Keratinocyte (primary cell): ENCODE measurements at regions not wholly inside any gene's neighbourhood (a gene's known extent, or its start where the extent isn't known, plus 50 kb on each side); places are given as distances from the start of the nearest gene placed in this dataset.

Source experiments
- EZH2 ChIP-seq: IDR thresholded peaks from one replicate; pipeline ENCODE4 v1.6.1; 2012; ENCODE audit warnings: inconsistent platforms, mild to moderate bottlenecking, low read length, moderate library complexity
- TF ChIP-seq, protein P1 (sequence below), 3 experiments: IDR thresholded peaks in 1 of 3; conservative IDR thresholded peaks in 1 of 3; optimal IDR thresholded peaks in 1 of 3; 2 replicates in 2 of 3; 3 replicates in 1 of 3; pipeline versions ENCODE3 to v1.5.1; 2011; ENCODE audit warnings: low read length in 3 of 3, mild to moderate bottlenecking in 3 of 3, moderate library complexity in 2 of 3, control low read depth in 1 of 3, inconsistent platforms in 1 of 3; ENCODE audit not compliant: insufficient read depth in 2 of 3; ENCODE audit errors: extremely low read depth in 1 of 3

- TF ChIP-seq EZH2, result no peak
- TF ChIP-seq, protein P1, sequence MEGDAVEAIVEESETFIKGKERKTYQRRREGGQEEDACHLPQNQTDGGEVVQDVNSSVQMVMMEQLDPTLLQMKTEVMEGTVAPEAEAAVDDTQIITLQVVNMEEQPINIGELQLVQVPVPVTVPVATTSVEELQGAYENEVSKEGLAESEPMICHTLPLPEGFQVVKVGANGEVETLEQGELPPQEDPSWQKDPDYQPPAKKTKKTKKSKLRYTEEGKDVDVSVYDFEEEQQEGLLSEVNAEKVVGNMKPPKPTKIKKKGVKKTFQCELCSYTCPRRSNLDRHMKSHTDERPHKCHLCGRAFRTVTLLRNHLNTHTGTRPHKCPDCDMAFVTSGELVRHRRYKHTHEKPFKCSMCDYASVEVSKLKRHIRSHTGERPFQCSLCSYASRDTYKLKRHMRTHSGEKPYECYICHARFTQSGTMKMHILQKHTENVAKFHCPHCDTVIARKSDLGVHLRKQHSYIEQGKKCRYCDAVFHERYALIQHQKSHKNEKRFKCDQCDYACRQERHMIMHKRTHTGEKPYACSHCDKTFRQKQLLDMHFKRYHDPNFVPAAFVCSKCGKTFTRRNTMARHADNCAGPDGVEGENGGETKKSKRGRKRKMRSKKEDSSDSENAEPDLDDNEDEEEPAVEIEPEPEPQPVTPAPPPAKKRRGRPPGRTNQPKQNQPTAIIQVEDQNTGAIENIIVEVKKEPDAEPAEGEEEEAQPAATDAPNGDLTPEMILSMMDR (optimal IDR thresholded peaks at IDR 0.05 in 1 of 3, IDR thresholded peaks at IDR 0.05 in 1 of 3, conservative IDR thresholded peaks at IDR 0.05 in 1 of 3; ENCODE audit: extremely low read depth in 1 of 3, insufficient read depth in 2 of 3, low read length in 3 of 3), result no peak
These were observed 138.8 kb upstream of the NBPF11 start for GRCh38 chr1:148290881-148291280.
